22Rv1 (cell line): ENCODE measurements at regions not wholly inside any gene's neighbourhood (a gene's known extent, or its start where the extent isn't known, plus 50 kb on each side); places are given as distances from the start of the nearest gene placed in this dataset.

ENCODE experiments used
- H3K27ac ChIP-seq: fragments of 450-650 bp; 2 replicates; pipeline ENCODE4 v1.5.1; 2017
- CTCF ChIP-seq: fragments of 450-650 bp; IDR thresholded peaks from 2 replicates; pipeline ENCODE4 v1.5.1; 2017; ENCODE audit warnings: mild to moderate bottlenecking
- ZFX ChIP-seq: fragments of 450-650 bp; IDR thresholded peaks from 2 replicates; pipeline ENCODE4 v1.6.1; 2017; ENCODE audit warnings: antibody characterized with exemption, borderline replicate concordance

DNA sequence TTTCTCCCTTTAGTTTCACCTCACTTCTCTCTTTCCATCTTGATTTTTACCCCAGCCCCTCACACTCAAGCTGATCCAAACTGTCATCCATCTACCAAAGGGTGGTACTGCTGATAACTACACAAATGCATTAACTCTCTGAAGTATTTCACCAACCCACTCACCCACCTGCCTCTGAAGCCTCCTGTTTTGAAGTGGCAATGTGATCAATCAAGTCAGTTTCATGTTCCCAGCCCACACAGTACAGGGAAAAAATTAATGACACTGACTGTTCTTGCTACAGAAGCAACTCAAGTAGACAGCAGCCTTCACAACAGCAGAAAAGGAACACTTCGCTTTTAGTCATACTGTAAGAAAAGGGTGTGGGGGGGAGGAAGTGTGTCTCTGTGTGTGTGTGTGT, 183.0 kb upstream of the NOCT start:
- TF ChIP-seq ZFX, result no peak
- no peak for TF ChIP-seq CTCF
- no peak overlapping the region for H3K27ac ChIP-seq

GRCh38 chr4:138831948-138832347, 183.6 kb upstream of the NOCT start:
- TF ChIP-seq CTCF, result no peak
- no peak for TF ChIP-seq ZFX
- no peak overlapping the region for H3K27ac ChIP-seq

GRCh38 chr4:138828926-138829325, 186.7 kb upstream of the NOCT start:
- TF ChIP-seq CTCF (no peak), ZFX (no peak)
- H3K27ac ChIP-seq, result no peak overlapping the region

- H3K27ac ChIP-seq, result peak overlapping the region; percentile 65
- TF ChIP-seq ZFX (no peak), CTCF (no peak)
Measured at GRCh38 chr4:138826754-138827153, 188.8 kb upstream of the NOCT start.

DNA sequence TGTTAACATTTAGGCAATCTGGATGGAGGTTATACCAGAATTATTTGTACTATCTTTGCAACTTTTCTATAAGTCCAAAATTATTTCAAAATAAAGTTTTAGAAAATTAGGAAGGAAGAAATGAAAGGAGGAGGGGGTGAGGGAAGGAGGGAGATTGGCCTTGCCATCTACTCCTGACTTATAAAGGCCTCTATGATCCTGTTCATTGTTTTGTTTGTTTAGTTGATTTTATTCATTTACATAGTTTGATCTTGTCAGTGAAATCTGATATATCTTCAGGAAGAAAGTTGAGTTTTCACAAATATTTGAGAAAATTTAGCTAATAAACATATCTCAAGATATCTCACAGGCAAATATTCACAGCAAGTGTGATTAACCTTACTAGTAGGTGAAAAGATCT, 189.3 kb upstream of the NOCT start:
- peak overlapping the region; percentile 65 for H3K27ac ChIP-seq
- TF ChIP-seq ZFX, result no peak
- no peak for TF ChIP-seq CTCF

- no peak overlapping the region for H3K27ac ChIP-seq
- TF ChIP-seq CTCF (no peak), ZFX (no peak)
Measured at GRCh38 chr4:138821331-138821730, 194.2 kb upstream of the NOCT start.

DNA sequence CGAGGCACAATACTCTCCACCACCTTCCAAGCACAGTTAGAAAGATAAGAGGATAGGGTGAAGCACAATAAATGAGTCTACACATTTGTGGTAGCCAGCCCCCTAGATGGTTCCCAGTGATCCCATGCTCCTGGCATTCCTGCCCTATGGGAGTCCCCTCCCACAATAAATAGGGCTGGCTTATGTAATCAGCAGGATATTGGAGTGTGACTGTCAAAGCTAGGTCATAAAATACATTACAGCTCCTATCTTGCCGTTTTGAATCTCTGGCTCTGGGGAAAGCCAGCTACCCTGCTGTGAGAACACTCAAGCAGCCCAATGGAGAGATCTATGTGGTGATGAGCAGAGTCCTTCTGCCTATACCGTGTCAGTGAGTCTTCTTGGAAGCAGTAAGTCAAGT, 198.7 kb upstream of the NOCT start:
- no peak overlapping the region for H3K27ac ChIP-seq
- TF ChIP-seq ZFX (no peak), CTCF (no peak)
